Suppressor macrophage treated with lipopolysaccharide for 4 hours (primary cell): ENCODE measurements at regions not wholly inside any gene's neighbourhood (a gene's known extent, or its start where the extent isn't known, plus 50 kb on each side); places are given as distances from the start of the nearest gene placed in this dataset.

Experiments
- DNase-seq: peaks from one replicate; pipeline ENCODE4 v3.0.0-alpha.2; 2020

DNA sequence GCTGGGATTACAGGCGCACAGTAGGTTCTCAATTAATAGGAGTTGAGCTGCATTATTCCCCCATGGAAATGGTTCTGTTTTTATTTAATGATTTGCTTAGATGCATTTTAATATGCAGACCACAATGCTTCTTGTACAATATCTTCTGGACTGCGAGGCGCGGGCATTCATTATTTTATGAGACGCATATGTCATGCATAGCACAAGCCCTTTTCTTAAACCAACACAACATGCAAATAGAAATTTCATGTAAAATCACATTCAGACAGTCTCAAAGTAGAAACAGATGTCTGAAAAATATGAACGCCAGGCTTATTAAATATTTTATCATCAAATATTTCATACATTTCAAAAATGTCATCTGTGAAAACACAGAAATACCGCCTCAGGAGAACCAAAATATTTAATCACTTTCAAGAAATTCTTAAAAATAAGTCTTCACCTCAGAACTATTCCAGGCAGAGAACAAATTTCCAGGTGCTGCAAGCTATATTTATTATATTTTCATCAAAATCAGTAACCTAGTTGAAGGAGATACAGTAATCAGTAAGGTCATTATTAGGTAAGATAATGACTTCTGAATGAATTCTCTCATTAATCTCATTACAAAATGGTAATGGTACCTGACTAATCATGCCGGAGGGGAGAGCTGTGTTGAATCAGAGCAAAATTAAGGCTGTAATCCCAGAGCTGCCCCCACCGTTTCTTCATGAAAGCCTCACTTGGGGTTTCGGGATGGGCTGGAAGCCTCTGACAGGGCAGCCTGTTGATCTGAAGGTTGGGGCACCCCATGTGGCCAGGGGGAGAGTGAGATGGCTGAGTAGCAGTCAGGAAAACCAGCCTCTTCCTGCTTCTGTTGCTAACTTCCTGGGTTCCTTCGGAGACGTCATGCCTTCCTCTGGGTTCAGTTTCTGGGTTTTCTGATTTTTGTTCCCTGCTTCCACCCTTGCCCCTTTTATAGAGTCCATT is 133.9 kb upstream of the ZNF618 start:
- DNase-seq = no peak

DNA sequence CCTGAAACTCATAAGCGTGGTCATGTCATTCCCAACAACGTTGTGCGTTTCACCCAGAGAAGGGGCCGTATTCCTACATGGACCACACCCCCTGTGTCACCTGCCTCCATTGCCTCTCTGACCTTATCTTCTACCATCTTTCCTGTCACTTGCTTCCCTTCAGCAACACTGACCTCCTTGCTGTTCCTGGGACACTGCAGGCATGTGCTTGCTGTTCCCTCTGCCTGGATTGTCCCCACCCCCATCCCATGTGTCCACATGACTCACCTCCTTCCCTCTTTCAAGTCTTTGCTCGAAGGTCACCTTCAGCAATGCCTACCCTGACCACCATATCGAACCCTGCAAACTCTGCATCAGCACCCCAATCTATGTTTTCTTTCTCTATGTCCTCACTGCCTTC is 133.2 kb upstream of the ZNF618 start:
- DNase-seq = no peak

DNA sequence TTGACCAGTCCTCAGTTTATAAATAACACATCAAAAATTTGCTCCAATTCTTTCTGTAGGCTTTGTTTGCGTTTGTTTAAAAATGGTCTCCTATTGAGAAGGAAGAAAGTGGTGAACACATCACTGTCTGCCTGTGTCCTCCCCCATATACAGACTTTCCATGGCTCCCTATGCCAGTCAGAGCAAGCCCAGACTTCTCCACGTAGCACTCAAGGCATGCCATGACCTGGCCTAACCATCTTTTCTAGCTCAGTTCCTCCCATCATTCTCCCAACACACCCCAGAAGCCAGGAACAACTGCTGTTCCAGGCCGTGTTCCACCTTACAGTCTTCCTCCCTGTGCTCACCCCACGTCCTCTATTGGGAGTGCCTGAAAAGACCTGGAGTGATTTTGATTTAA is 129.6 kb upstream of the ZNF618 start:
- no peak for DNase-seq

DNA sequence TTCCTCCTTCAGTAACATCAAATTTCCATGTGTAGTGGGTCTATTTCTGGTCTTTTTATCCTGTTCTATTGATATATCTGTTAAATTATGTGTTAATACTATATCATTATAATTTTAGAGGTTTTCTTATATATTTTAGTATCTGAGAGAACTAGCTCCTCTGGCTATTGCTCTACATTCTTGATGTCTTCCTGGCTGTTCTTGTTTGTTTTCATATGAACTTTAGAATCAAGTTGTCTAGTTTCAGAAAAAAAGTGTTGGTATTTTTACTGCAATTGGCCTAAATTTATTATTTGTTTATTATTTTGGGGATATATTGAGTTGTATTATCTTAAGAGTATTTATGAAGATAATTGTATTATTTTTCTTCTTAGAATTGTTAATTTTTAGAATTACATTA is 128.0 kb upstream of the ZNF618 start:
- DNase-seq = no peak

DNA sequence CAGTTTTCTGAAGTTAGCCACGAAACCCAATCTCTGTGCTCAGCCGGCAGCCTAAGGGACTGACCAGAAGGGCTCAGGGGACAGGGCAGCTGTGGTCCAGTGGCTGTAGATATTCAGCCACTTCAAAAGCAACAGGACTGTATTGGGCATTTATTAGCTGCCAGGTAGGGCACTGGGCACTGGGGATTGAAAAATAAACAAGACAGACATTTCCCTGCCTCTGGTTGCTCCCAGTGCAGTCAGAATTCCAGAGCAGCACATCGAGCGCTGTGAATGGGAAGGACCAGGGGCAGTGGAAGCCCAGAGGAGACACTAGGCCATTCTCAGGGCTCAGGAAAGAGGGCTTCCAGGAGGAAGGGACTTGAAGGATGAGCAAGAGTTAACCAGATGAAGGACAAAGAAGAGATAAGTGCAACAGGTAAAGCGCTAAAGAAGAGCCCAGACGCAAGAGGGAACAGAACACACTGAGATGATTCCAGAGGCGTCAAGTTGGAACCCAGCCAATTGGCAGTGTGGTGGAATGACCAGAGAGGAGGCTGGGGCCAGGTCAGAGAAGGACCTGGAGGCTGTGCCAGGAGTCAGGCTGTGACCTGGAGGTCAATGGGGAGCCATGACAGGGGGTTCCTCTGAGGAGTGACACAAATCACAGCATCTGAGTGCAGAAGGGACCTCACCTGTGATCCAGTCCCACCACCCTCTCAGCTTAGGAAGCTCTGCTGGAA is 122.5 kb upstream of the ZNF618 start:
- no peak for DNase-seq

DNA sequence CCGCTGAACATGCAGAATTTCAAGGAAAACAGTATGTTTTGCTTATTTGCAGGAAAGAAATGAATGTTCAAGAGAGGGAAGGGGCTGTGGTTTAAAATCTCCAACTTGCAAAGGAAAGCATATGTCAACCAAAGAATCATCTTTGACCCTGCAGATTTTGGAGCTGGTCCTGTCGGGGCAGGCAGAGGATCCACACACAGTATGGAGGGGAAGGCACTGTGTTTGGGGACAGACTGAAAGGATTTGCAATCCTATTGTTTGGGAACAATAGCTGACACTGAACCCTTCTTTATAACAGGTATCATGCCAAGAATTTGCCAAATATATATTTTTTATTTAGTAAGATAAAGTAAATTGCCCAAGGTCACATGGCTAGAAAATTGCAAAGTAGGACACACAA is 121.4 kb upstream of the ZNF618 start:
- DNase-seq = no peak

DNA sequence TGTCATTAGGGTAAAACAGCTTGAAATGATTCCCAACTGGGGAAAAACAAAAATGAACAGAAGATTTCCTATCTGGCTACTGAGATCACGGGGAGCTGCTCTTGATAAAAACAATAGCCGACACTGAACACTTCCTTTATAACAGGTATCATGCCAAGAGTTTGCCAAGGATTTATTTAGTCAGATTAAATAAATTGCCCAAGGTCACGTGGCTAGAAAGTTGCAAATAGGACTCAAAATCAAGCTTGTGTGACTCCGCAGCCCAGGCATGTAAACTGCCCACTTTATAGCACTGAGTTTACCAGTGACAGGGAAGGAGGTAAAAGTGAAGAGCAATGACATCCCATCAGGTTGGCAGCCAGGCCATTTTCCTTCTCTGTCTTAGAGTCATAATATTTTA is 120.7 kb upstream of the ZNF618 start:
- DNase-seq = no peak

DNA sequence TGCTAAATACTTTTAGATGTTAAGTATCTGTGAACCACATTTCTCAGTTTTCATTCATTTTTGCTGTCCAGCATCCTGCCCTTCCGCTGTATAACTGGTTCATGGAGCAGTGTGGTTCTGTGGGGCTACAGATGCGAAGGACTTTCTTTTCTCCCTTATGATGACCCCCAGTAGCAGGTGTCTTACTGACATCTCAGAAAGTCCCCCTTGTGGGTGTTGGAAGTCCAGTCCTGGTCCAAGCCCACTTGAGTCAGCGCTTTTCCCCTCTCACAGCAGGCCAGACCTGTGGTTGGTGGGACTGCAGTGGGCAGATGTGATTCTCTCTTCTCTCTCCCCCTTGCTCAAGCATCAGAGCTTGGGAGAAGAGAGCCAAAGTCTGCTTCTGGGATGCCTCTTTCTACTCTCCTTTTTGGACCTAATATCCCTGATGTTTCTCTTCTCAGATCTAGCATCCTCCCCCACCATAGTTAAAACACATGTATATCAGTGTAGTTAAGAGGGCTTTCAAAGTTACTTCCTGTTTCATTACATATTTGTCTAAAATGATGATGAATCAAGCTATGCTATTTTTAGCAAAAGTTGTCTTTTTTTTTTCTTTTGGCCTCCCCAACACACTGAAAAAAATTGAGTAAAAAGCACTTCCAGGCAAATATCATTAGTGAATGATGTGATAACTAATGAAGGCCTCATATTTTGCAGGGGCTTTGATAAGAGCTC is 119.5 kb upstream of the ZNF618 start:
- peak; percentile 33 for DNase-seq

DNA sequence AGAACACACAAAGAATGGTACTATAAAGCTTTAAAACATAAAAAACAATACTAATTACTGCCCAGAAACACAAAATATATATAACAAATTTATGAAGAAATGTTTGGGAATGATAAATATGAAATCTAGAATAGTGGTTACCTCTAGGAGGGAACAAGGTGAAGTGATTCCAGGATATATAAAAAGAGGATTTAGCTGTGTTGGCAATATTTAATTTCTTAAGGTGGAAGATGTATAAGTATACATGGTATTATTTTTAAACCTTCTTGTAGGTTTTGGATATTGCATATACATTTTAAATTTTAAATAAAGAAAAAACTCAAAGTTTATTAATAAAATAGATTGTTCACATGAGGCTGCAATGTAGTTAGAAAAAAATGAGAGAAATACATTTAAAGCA is 112.7 kb upstream of the ZNF618 start:
- DNase-seq = no peak

DNA sequence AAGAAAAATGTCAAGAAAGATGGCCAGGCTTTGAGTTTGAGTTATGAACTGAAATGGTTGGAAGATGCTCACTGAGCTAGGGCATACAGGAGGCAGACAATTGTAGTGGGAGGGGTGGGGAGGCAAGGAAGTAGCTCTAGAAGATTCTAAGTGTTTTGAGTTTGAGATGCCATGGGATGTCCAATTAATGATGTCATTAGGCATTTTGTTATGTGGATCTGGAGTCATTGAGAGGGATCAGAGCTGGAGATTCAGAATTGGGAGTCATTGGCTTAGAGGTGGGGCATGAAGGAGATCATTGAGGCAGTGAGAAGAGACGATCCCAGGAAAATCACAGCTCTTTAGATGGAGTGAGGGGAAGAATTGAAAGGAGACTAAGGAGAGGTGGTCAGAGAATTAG is 111.5 kb upstream of the ZNF618 start:
- DNase-seq = no peak

DNA sequence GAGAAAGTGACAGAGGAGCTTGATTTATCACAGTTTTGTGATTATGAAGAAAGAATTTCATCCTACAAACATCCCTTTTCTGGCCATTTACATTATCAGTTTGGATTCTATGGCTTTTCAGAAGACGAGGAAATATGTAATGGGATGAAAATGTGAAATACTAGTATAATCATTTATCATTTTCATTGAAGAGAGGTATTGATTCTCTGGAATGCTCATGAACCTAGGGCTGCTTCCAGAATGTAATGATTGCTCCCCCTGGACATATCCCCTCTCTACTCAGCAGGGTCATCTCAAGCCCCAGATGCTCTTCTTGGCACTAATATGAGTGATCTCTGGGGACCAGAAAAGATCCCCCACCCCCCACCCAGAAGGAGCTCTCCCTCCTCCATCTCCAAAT is 106.7 kb upstream of the ZNF618 start:
- DNase-seq = no peak

DNA sequence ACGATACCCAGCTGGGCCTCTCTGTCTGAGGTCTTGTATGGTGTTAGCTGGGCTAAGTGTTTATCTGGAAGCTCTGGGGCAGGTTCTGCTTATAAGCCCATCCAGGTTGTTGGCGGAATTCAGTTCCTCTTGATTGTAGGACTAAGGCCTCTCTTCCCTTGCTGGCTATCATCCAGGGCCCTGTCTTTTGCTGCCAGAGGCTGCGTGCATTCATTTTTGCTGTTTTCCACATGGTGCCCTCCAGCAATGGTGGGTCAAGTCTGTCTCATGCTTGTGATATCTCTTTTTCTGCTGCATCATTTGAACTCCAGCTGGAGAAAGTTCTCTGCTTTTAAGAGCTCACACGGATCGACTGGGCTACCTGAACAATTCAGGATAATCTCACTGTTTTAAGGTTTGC is 105.7 kb upstream of the ZNF618 start:
- no peak for DNase-seq

DNA sequence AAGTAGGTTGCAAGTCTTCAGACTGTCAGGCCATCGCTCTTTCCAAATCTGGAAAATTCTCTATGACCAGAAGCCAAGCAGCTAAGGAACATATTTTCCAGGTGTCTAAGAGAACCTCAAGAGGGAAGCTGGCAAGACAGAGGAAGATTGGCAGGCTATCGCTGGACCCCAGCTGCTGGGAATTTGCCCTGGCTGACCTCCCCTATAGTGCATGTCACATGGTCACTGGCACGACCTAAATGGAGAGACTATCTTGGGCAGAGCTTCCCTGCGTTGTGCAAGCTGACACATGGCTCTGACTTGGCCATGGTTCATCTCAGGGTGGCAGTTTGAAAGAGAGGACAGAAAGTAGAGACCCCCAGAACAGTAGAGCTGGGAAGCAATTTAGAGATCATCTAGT is 104.9 kb upstream of the ZNF618 start:
- DNase-seq = no peak

DNA sequence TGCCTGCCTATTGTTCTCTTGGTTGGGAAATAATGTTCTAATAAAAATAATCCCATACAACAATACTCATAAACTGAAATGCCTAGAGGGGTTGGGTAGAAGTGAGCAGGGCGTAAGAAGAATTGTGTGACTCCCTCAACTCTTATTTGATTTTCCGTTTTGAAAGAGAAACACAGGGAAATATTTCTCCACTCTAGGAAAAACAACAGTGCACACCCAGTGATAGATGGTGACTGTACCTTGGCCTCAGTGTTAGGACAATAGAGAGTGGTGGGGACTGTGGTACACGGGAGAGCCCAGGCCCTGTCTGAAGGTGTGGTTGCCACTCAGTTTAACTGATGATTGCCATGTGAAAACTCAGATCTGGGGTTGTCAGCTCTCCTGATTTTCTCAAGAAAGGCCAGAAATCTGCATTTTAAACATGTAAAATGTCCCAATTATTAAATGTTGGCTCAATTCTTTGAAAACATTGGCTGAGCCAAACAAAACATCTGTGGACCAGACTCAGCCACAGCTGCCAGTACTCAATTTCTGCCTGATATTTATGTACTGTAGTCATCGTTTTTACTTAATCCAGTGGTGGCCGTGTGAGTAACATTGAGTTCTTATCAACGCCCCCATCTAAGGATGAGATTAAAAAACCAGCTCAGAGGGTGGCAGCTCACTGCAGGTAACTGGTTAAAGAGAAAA is 103.8 kb upstream of the ZNF618 start:
- DNase-seq = no peak

DNA sequence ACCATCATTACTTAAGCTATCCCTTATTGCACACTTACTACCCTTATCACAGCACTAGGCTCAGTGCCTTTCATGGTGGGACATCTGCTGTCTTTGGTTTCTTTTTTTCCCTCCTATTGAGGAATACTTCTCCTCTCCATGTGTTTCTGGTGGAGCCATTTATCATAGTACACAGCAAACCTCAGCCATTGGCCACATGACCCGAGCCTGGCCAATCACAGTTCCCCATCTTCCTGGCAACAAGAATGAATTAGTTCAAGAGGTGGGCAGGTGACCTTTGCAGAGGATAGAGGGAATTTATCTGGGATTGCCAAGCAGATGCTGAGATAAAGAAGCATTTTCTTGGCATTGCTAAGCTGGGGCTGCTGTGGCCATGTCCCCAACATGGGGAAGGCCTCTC is 101.1 kb upstream of the ZNF618 start:
- no peak for DNase-seq

DNA sequence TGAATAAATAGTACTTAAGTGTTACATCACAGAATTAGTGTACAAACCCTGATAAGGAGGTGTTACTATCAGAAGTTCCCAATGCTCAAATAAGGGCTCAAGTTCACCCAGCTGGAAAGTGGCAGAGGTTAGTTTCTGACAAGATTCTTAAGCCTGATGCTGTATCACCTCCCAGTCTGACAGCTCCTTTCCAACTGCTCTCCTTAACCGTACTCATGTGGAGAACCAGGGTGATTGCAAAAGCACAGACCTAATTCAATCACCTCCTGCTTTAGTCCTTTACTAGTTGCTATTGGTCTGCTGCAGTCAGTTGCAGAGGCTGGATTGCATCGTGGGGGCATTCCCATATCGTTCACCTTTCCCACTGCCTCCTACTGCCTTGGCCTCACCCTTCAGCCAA is 100.4 kb upstream of the ZNF618 start:
- no peak for DNase-seq

DNA sequence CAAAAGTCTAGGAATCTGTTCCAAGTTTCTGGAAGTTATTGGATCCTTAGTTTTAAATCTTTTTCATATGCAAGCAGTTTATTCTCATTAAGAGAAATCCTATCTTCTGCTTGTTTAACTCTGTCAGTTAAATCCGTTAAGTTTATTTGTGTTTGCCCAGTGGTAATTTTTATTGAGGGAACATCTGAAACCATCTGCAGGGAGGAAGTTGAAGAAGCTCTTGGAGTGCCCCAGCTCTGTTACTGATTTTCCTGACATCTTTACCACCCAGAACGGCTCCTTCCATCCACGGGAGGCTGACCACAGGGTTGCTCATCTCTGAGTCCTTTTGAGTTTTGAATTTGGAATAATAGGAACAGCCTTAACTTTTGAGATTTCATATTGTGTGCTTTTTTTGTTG is 99.9 kb upstream of the ZNF618 start:
- DNase-seq = no peak

DNA sequence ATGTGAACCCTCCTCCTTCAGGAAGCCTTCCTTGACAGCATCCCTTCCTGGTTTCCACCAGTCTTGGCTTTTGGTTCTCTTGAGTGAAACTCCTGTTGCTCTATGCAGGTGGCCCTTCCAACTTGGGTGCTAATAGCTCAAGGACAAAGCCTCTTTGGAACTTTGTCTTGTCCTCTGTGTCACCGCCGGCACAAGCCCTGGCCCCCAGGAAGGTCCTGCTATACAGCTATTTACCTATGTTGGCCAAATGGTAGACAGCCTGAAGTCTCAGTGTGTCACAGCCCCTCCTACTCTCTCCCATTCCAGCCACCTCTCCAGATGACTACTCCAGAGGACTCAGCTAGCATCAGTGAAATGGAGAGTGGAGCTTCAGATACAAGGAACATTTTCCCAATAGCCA is 94.7 kb upstream of the ZNF618 start:
- DNase-seq = no peak

DNA sequence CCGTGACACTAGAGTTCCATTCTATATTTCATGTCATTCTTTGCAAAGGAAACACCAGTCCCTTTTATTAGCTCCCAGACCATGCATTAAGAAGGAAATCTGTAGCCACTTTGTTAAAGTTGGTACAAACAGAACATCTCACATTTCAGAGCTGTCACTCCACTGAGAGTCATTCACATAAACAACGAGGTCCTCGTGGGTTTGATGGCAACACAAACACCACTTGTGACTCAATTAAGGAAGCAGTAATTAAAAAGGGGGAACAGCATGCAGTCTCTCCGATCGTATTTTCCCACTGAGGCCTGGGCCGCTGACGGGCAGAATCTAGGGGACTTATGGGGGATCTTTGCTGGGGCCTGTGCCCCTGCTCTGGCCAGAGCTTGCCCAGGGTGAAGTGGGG is 94.2 kb upstream of the ZNF618 start:
- DNase-seq = peak; percentile 47

DNA sequence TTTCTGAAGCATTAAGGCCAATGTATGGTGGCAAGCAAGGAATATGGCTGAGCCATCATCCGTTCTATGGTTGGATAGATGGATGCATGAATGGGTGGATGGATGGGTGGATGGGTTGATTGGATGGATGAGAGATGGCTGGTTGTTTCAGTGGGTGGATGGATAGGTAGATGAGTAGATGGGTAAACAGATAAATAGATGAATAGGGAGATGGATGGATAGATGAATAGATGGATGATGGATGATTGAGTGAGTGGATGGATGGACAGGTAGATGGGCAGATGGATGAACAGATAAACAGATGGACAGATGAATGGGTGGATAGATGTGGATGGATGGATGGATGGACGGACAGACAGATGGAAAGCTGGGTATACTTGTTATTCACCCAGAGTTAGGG is 92.6 kb upstream of the ZNF618 start:
- DNase-seq = no peak

DNA sequence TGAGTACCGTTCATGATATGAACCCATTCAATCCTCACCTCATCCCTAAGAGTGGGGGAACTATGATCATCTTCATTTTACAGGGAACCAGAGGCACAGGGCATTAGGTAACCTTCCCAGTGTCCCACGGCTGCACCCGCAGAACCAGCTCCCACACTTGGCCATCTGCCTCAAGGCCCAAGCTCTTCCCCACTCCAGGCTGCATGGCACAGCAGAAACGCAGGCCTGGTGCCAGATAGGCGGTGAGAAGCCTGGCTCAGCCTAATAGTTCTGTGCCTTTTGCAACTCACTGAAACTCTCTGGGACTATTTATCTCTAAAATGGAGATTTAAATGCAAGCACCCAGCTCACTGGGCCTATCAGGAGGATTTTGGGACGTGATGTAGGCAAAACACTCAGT is 90.8 kb upstream of the ZNF618 start:
- DNase-seq = no peak

DNA sequence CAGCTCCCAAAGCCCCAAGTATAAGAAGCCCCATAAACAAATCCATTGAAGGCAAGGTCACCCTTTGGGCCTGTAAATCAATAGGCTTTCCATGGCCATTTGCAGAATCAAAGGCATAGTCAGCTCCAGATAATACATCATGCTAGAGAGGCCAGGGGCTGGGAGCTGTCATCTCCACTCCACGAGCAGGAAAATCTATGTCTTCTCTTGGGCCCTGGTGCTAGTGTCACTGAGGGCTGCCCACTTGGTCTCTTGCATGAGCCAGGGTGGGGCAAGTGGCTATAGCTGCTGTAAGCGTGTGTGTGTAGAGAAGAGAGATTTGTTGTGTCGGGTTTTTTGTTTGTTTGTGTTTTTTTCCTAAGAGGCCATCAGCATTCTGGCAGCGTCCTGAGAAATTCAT is 90.0 kb upstream of the ZNF618 start:
- DNase-seq = no peak

DNA sequence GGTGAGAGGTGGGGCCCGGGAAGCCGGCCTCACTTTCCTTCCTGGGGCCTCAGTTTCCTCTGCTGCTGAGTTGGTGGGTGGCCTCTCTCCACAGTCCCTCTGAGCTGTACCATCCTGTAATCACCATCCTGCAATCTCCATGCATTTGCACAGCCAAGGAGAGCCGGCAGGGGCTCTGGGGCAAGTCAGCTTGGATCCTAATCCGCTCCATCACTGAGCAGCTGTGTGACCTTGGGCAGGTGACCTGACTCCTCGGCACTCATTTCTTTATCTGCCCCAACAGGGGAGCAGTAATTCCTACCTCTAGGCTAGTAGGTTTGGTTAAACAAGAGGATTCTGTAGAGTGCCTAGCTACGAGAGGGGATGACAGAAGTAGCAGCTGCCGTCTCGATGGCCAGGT is 88.2 kb upstream of the ZNF618 start:
- DNase-seq = no peak
